Kidney (tissue), 13 donors: ENCODE measurements at regions not wholly inside any gene's neighbourhood (a gene's known extent, or its start where the extent isn't known, plus 50 kb on each side); places are given as distances from the start of the nearest gene placed in this dataset.
A peak's percentile ranks its signal among the peaks of the same experiment; 100 is the strongest.

Experiments used
- DNase-seq, 5 donors: peaks; one replicate each; pipeline ENCODE4 v3.0.0-alpha.2; 2013 to 2020
- FAIRE-seq: peaks from 2 replicates; lab custom pipeline; 2012; peaks lifted over from hg19 to GRCh38; lab: Jason Lieb, UNC
- H3K27ac ChIP-seq, 2 donors: one replicate each; pipeline ENCODE4 v1.7.0; 2013; ENCODE audit warnings: low read depth in 2 of 2, low read length in 2 of 2, inconsistent platforms in 1 of 2
- H3K27me3 ChIP-seq: one replicate; pipeline ENCODE4 v1.7.1; 2013; ENCODE audit warnings: low read length, inconsistent platforms; ENCODE audit not compliant: control insufficient read depth, insufficient read depth
- H3K36me3 ChIP-seq, 3 donors: one replicate each; pipeline versions ENCODE4 v1.7.0 to v1.7.1; 2013; ENCODE audit warnings: low read length in 3 of 3, control low read depth in 1 of 3, inconsistent platforms in 1 of 3; ENCODE audit not compliant: insufficient read depth in 3 of 3, control insufficient read depth in 2 of 3
- H3K4me1 ChIP-seq, 3 donors: one replicate each; pipeline versions ENCODE4 v1.7.0 to v1.7.1; 2013; ENCODE audit warnings: low read length in 3 of 3, inconsistent platforms in 1 of 3, low read depth in 1 of 3; ENCODE audit not compliant: control insufficient read depth in 2 of 3, insufficient read depth in 2 of 3
- H3K4me3 ChIP-seq, 3 donors: one replicate each; pipeline versions ENCODE4 v1.7.0 to v1.8.1; 2013; ENCODE audit warnings: low read length in 3 of 3, control low read depth in 1 of 3, inconsistent platforms in 1 of 3
- H3K9ac ChIP-seq, 3 donors: one replicate each; pipeline versions ENCODE4 v1.7.0 to v1.7.1; 2013; ENCODE audit warnings: low read length in 3 of 3, control low read depth in 1 of 3, inconsistent platforms in 1 of 3
- H3K9me3 ChIP-seq, 3 donors: one replicate each; pipeline versions ENCODE4 v1.7.0 to v1.7.1; 2013; ENCODE audit warnings: low read length in 3 of 3, control low read depth in 1 of 3, inconsistent platforms in 1 of 3; ENCODE audit not compliant: control insufficient read depth in 2 of 3, insufficient read depth in 1 of 3
- intact Hi-C: fragments of 100-400 bp; cut with DNase I; formaldehyde crosslinking; loops from one replicate; pipeline ENCODE4 v1.11.1; 2022
- TF ChIP-seq, protein P1 (sequence below): IDR thresholded peaks from 3 replicates; pipeline ENCODE4 v1.5.1; 2012; ENCODE audit warnings: mild to moderate bottlenecking, moderate library complexity, borderline replicate concordance; ENCODE audit not compliant: insufficient read depth; ENCODE audit errors: extremely low read depth
- donor health status: control.
- donor health status: control.
- donor health status: control.
- donor health status: control.
- donor health status: control.
- donor health status: DM: yes; HTN: yes; CAD: no.
- donor health status: Normal renal cell carcinoma (clear cell type).

DNA sequence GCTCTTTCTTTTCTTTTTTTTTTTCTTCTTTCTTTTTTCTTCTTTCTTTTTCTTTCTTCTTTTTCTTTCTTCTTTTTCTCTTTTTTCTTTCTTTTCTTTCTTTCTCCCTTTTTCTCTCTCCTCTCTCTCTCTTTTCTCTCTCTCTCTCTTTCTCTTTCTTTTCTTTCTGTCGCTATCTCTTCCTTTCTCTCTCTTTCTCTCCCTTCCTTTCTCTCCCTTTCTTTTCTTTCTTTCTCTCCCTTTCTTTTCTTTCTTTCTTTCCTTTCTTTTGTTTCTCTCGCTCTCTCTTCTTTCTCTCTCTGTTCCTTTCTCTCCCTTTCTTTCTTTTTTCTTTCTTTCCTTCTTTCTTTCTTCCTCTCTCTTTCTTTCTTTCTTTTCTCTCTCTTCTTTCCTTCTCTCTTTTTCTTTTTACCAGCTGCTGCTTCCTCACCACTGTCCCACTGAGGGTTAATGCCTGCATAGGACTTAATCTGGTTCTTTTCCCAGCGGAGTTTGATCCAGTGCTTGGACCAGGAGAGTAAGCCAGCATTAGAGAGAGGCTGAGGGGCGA is 145.4 kb upstream of the SIX2 start:
- Histone ChIP-seq H3K4me1 (no peaks in the 10 kb centered on the region), H3K27ac (no peak overlapping the region), H3K36me3 (no peaks in the 10 kb centered on the region), H3K9me3 (peaks cover 0 to 16% (median 3%) of the 10 kb centered on the region in 3 donors), H3K9ac (no peak overlapping the region), H3K27me3 (no peaks in the 10 kb centered on the region), H3K4me3 (no peak overlapping the region)
- TF ChIP-seq, protein P1, sequence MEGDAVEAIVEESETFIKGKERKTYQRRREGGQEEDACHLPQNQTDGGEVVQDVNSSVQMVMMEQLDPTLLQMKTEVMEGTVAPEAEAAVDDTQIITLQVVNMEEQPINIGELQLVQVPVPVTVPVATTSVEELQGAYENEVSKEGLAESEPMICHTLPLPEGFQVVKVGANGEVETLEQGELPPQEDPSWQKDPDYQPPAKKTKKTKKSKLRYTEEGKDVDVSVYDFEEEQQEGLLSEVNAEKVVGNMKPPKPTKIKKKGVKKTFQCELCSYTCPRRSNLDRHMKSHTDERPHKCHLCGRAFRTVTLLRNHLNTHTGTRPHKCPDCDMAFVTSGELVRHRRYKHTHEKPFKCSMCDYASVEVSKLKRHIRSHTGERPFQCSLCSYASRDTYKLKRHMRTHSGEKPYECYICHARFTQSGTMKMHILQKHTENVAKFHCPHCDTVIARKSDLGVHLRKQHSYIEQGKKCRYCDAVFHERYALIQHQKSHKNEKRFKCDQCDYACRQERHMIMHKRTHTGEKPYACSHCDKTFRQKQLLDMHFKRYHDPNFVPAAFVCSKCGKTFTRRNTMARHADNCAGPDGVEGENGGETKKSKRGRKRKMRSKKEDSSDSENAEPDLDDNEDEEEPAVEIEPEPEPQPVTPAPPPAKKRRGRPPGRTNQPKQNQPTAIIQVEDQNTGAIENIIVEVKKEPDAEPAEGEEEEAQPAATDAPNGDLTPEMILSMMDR = no peak
- intact Hi-C loops = no loop called here
- DNase-seq = no peak
- FAIRE-seq = no peak

DNA sequence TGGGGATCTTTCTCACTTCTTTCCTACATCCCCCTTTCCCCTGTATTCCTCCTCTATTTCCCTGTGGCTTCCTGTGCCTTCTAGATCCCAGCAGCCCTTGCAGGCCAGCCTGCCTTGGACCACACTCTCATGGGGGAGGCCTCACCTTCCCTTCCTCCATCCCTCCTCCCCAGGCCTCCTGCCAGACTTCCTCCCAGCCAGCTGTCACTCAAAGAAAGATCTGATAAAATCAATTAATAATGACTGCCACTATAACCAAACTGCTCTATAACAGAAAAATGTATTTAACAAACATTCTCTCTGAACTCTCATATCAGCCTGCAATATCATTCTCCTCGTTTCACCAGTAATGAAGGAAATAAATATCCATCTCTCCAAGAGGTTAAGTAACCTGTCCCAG is 144.9 kb upstream of the SIX2 start:
- Histone ChIP-seq H3K36me3 (no peaks in the 10 kb centered on the region), H3K4me1 (no peaks in the 10 kb centered on the region), H3K27me3 (no peaks in the 10 kb centered on the region), H3K9me3 (peaks cover 0 to 16% (median 3%) of the 10 kb centered on the region in 3 donors), H3K4me3 (no peak overlapping the region), H3K27ac (no peak overlapping the region), H3K9ac (no peak overlapping the region)
- TF ChIP-seq, protein P1 = no peak
- no peak for FAIRE-seq
- DNase-seq = no peak
- intact Hi-C loops = no loop called here

DNA sequence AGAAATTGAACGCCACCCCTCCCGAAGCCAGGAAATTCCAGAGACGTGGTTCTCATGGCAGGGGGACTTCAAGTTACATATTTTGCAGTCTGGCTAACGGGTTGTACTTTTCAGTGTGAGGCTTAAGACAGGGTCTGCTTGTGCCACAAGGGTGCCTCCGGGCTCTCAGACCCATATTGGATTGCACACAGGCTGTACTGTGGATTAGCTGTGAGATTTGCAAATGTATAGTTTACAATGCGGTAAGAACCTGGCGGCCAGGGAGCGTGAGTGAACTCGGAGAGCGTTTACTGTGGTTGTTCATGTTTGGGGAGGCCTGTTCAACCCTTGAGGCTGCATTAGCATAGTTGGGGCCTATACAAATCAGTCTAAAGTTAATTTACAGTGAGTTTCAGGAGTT is 143.9 kb upstream of the SIX2 start:
- TF ChIP-seq, protein P1 = no peak
- Histone ChIP-seq H3K4me3 (no peak overlapping the region), H3K36me3 (no peaks in the 10 kb centered on the region), H3K27ac (no peak overlapping the region), H3K9ac (no peak overlapping the region), H3K9me3 (peaks cover 0 to 16% (median 3%) of the 10 kb centered on the region in 3 donors), H3K4me1 (no peaks in the 10 kb centered on the region), H3K27me3 (no peaks in the 10 kb centered on the region)
- DNase-seq = peak in 2 of 5 donors; percentile 47 to 58
- no peak for FAIRE-seq
- intact Hi-C loops = no loop called here

DNA sequence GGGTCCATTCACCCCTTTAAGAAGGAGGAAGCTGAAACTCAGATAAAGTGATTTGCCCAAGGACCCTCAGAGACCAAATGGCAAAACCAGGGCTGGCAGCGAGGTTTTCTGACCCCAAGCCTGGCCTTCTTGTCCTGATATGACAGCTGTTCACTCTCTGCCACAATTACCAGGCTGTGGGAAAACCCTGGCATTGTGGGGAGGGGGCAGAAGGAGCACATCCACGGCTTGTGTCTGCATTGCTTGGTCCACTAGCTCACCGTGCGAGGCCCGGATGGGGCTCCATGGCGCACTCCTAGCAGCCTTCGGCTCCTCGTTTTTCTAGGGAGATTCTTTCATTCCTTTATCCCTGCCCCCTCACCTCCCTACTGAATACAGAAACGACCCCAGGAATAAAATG is 143.4 kb upstream of the SIX2 start:
- Histone ChIP-seq H3K36me3 (no peaks in the 10 kb centered on the region), H3K27ac (no peak overlapping the region), H3K27me3 (no peaks in the 10 kb centered on the region), H3K9me3 (peaks cover 0 to 16% (median 3%) of the 10 kb centered on the region in 3 donors), H3K9ac (no peak overlapping the region), H3K4me1 (no peaks in the 10 kb centered on the region), H3K4me3 (no peak overlapping the region)
- TF ChIP-seq, protein P1 = no peak
- DNase-seq (no peak), FAIRE-seq (no peak)
- intact Hi-C loops = no loop called here
